HG02588 (cell line): ENCODE measurements at regions not wholly inside any gene's neighbourhood (a gene's known extent, or its start where the extent isn't known, plus 50 kb on each side); places are given as distances from the start of the nearest gene placed in this dataset.

Experiments
- ATAC-seq: cut with Tn5 transposase; IDR thresholded peaks from one replicate; pipeline ENCODE4 v1.9.1; 2021; ENCODE audit warnings: mild to moderate bottlenecking, moderate library complexity; ENCODE audit not compliant: unreplicated experiment

- no peak for ATAC-seq
Observed at GRCh38 chr15:62756995-62757360, 285.6 kb upstream of the TPM1 start.

DNA sequence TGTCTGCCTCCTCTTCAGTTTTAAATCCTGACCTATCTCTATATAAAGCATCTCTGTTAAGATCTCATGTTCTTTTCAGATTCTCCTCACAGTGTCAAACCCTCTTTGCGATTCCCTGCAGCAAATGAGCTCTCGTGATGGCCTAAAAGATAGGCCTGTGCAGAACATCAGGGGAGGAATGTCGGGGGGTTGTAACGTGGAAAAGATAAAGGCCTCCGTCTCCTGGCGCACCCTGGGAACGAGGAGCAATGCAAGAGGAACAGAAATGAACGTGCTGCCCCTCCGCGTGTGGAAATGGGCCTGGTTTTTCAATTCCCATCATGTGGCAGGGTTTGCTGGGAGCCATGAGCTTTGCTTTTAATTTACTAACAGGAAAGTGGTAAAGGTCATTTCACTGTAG is 285.0 kb upstream of the TPM1 start:
- ATAC-seq: no peak

DNA sequence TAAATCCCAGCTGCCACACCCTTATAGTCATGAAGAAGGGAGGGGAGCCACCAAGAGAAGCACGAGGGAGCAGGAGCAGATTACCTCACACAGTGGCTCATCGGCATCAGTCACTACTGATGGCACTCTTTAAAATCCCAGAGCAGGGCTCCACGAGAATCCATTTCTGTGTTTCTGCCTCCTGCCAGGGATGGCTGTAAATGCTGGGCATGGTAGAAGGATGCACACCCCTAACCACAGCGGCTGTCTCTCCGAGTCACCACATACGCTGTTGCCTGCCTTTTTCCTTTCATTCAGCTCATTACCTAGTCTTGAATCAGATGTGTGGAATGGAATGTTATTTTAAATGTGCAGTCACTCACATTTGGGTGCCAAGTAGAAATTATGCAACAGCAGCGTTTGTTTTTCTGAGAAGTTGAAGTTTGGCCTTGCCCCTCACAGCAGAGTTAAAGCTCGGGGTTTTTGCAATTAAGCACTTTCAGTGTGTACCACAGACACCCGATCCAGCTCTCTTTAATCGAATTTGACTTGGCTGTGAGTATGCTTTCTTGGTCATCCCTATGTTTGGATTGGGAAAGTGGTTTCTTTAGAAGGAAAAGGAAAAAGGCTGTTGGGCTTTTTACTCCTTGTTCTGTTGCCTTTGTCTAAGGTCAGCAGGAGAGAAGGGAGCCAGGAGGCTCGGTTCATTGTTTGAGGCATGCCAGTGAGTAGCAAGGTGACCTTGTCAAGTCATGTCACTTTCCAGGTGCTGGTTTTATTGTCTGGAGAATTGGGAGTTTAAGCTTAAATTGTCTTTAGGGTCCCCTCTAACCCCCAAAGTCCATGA is 284.2 kb upstream of the TPM1 start:
- no peak for ATAC-seq

DNA sequence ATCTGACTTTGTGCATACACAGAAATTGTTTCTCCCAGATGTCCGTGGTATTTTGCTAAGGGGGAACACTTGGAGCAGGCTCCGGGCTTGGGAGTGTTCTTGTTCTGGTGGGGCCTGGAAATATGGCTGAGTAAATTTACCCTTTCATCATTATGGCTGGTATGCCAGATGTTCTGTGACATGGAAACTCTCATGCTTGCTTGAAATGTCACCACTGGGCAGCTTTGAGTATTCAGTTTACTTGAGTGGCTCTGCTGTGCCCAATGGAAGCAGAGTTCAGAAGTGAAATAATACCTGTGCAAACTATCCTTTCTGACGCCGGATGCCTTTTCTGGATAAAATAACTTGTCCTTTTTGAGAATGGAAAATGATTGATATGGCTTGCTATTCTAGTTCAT is 283.6 kb upstream of the TPM1 start:
- ATAC-seq: no peak

DNA sequence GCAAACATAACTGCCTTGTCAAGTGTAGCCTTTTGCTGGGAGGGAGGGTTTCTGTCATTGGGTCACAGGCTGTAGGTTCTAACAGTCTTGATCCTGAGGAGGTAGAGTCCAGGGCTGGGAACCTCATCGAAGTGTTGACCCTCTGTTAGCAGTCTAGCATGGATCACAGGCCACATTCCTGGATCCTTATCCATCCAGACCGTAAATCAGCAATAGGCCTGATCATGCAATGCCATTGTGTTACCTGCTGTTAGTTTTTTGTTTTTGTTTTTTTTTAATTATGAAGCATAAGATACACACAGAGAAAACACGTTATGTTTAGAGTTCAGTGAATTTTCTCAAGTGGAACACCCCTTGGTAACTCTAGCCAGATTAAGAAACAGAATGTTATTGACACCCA is 282.0 kb upstream of the TPM1 start:
- ATAC-seq: no peak

GRCh38 chr15:62765916-62766315 is 276.6 kb upstream of the TPM1 start:
- ATAC-seq: no peak

DNA sequence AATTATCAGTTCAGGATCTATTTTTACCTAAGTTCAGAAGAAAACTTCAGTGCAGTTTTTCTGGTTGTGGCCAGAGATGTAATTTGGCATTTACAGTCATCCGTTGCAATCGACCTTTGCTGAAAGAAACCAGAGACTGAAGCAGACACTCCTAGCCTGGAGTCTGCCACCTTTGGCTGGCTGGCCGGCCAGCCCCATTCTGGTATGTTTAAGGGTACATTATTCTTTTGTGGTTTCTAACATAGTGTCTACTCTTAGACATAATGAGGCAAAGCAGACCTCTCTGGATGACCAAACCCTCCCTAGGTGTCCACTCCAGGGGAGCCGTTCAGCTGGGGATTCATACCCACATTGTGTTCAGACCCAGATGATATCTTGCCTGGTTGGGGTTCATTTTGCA is 275.9 kb upstream of the TPM1 start:
- ATAC-seq: no peak

DNA sequence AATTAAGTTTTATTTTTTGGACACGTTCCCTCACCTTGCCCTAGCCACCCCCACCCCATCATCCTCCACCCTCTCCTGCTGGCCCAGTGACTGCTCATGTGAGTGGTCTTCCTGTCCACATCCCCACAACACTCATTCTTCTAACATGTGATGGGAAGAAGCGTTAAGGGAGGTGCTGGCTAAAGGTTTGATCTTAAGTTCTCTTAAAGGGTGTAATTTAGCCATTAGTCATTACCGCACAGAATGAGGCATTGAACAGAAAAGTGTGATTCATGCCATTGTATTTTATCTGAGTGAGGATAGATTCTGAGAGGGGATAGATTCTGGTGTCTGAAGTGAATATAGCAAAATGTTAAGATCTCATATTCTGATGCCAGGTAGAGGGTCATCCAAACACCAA is 272.9 kb upstream of the TPM1 start:
- ATAC-seq: no peak

- ATAC-seq: no peak
Observed at GRCh38 chr15:62770111-62770660, 272.4 kb upstream of the TPM1 start.

DNA sequence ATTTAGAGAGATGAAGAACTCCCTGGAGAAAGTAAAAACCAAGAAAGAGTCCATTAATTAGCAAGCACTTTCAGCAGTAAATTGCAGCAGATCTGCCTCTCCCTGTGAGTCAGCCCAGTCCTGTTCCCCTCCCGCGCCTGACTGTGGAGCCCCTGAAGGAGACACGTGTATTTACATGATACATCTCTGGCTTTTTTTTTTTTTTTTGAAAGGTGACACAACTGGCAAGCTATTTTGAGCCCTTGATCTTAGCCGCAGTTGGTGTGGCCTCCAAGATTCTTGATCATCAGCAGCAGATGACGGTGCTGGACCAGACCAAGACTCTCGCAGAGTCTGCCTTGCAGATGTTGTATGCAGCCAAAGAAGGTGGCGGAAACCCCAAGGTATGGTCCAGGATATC is 271.8 kb upstream of the TPM1 start:
- no peak for ATAC-seq

GRCh38 chr15:62771234-62771633 is 271.3 kb upstream of the TPM1 start:
- no peak for ATAC-seq

DNA sequence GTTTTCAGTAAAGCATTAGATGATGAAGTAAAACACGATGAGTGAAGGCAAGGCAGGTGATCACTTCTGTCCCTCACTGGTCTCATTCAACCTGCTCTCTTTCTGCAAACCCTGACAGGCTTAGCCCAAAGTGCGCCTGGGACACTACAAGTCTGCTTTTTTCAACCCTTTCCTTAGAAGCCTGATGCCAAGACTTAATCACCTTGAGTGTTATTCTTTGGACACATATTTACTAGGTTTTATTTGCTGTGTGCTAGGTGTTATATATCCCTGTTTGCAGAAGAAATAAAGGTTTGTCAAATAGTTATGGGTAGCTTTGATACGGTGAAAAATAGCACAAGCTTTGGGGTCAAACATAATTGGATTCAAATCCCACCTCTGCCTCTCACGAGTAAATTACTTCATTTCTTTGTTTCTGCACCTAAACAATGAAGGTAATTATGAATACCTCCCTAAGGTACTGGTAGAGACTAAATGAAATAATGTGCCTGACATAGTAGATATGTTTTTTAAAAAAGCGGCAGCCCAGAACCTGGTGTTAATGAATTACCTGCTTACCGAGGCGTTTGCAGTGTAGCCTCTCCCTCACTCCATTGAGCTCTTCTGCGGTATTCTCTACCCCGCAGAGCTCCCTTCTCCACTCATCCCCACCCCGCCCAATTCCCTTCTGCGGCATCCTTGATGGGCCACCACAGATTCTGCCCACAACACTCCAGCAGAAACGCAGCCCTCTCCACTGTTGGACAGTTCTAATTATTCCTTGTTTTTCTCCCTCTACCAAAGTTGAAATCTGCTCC is 269.0 kb upstream of the TPM1 start:
- ATAC-seq: no peak

- no peak for ATAC-seq
Observed at GRCh38 chr15:62775932-62776331, 266.6 kb upstream of the TPM1 start.

DNA sequence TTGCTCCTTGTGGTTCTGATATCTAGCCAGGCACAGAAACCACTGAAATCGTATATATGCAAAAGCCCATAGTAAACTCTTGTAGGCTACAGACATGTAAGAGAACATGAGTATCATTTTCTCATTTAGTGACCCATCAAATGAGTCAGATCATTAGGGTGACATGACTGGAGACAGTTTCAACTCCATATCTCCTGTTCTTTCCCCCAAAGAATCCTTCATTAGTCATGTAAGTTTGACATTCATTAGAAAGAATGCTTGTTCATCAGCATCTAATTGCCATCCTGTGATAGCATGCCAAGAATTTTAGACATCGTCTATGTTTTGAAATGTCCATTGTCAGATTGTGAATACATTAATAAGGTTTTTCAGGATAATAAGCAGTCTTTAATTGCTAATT is 264.9 kb upstream of the TPM1 start:
- ATAC-seq: no peak

GRCh38 chr15:62779036-62779770 is 263.3 kb upstream of the TPM1 start:
- ATAC-seq: no peak

DNA sequence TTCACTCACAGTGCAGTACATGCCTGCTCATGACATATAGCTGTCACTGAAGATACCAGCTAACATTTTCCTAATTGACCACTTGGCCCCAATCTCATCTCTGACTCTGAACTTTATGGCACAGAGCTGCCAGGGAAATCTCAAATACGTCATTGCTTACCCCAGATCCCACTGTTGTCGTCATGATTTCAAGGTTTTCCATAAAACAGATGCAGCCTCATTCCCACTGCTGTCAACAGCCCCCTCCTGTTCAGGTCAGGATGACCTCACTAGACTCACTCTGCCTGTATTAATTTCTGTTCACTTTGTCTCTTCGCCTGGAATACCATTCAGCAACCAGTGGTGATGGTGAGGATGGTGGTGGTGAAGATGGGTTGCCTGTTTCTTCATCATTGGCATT is 262.6 kb upstream of the TPM1 start:
- no peak for ATAC-seq

GRCh38 chr15:62781081-62781497 is 261.5 kb upstream of the TPM1 start:
- no peak for ATAC-seq

DNA sequence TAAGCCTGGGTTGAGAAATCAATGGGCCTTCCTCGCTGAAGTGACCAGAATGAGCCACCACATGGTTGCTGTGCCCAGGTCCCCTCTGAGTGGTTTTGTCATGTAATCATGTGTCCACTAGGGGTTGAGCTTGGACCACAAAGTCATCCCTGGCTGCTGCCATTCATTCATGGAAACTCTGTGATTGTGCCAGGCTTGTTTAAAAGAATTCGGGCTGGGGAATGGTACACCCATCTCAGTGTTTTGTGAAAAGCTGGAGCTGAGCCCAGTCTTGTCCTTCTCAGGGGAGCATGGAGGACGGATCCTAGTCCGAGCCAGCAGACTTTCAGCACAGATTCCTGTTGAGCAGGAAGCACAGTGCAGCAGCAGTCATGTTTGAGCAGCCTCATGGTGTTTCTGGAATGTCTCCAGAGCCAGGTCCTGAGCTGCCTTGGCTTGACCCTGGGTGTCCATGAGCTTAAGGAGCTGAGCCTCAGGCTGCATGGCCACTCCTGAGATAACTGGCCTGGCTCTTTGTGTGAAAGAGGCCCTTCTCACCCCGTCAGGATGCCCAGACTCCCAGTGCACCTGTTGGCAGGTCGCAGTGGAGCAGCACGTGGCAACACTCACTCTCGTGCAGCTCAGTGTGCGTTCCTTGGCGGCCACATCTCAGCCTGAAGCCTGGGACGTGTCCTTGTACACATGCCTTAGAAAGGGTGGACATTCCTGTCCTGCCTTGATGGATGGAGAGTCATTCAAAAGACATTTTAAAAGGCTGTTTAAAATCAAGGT is 260.3 kb upstream of the TPM1 start:
- ATAC-seq: no peak

GRCh38 chr15:62782896-62783295 is 259.7 kb upstream of the TPM1 start:
- no peak for ATAC-seq

DNA sequence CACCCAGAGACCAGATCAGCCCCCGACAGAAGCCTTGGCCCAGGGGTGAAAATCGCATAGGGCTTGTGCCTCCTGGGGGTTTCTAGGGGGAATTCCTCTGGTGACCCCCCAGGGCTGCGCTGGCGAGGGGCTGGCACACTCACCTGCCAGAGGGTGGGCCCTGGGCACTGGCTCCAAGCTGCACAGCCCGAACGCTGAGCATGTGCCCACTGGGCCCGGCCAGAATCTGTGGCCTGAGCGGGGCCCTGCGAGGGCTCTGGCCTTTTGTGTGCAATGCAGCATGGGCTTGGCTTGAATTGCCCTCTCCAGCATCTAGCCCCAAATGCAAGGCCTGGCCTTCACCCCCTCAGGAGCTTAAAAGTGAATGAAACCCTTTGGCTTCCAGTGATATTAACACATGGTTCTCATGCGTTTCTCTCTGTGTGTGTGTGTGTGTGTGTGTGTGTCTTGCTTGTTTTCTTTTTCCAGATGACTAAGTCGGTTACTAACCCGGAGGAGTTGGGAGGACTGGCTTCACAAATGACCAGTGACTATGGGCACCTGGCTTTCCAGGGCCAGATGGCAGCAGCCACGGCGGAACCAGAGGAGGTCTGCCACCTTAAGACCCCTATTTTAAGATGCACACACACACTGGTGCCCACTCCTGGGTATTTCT is 259.1 kb upstream of the TPM1 start:
- ATAC-seq: no peak
